ENCODE measurements at regions not wholly inside any gene's neighbourhood (a gene's known extent, or its start where the extent isn't known, plus 50 kb on each side); places are given as distances from the start of the nearest gene placed in this dataset.

GRCh38 chr2:180660881-180661685, 319.3 kb upstream of the UBE2E3 start:
- TF ChIP-seq, protein P1, sequence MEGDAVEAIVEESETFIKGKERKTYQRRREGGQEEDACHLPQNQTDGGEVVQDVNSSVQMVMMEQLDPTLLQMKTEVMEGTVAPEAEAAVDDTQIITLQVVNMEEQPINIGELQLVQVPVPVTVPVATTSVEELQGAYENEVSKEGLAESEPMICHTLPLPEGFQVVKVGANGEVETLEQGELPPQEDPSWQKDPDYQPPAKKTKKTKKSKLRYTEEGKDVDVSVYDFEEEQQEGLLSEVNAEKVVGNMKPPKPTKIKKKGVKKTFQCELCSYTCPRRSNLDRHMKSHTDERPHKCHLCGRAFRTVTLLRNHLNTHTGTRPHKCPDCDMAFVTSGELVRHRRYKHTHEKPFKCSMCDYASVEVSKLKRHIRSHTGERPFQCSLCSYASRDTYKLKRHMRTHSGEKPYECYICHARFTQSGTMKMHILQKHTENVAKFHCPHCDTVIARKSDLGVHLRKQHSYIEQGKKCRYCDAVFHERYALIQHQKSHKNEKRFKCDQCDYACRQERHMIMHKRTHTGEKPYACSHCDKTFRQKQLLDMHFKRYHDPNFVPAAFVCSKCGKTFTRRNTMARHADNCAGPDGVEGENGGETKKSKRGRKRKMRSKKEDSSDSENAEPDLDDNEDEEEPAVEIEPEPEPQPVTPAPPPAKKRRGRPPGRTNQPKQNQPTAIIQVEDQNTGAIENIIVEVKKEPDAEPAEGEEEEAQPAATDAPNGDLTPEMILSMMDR (IDR thresholded peaks at IDR 0.05; ENCODE audit: insufficient read depth, low read depth, low read length): no peak
- TF ChIP-seq EZH2 (IDR thresholded peaks at IDR 0.05; ENCODE audit: insufficient read depth, low read length): no peak

Data from astrocyte (in vitro differentiated cells and primary cell).